SJSA1 (cell line): ENCODE measurements at regions not wholly inside any gene's neighbourhood (a gene's known extent, or its start where the extent isn't known, plus 50 kb on each side); places are given as distances from the start of the nearest gene placed in this dataset.

Experiments used
- DNase-seq, 2 experiments: peaks; one replicate each; pipeline ENCODE4 v3.0.0-alpha.2; 2015 to 2020; ENCODE audit warnings: low spot score in 2 of 2, low read depth in 1 of 2
- H3K27ac ChIP-seq: fragments of 250-450 bp; sonication (Bioruptor Pico); 2 replicates; pipeline ENCODE4 v1.5.1; 2020; ENCODE audit warnings: mild to moderate bottlenecking, moderate library complexity
- H3K27me3 ChIP-seq: fragments of 250-450 bp; sonication (Bioruptor Pico); replicated peaks from 2 replicates; pipeline ENCODE4 v1.5.1; 2020; ENCODE audit warnings: mild to moderate bottlenecking, moderate library complexity
- H3K36me3 ChIP-seq: fragments of 250-450 bp; sonication (Bioruptor Pico); 2 replicates; pipeline ENCODE4 v1.5.1; 2020; ENCODE audit warnings: mild to moderate bottlenecking
- H3K4me1 ChIP-seq: fragments of 250-450 bp; sonication (Bioruptor Pico); replicated peaks from 2 replicates; pipeline ENCODE4 v1.6.1; 2021; ENCODE audit warnings: mild to moderate bottlenecking
- H3K4me3 ChIP-seq: fragments of 250-450 bp; sonication (Bioruptor Pico); 2 replicates; pipeline ENCODE4 v1.5.1; 2020; ENCODE audit warnings: mild to moderate bottlenecking
- H3K9me3 ChIP-seq: fragments of 250-450 bp; sonication (Bioruptor Pico); replicated peaks from 2 replicates; pipeline ENCODE4 v1.5.1; 2020; ENCODE audit warnings: mild to moderate bottlenecking

- no peak for DNase-seq
- H3K27me3 ChIP-seq = no peaks in the 10 kb centered on the region
- H3K4me1 ChIP-seq = peaks cover 74% of the 10 kb centered on the region
- no peaks in the 10 kb centered on the region for H3K9me3 ChIP-seq
- peak overlapping the region; percentile 89 for H3K27ac ChIP-seq
- H3K36me3 ChIP-seq = no peaks in the 10 kb centered on the region
- peak overlapping the region; percentile 5; the same call in 1 of the 2 replicates for H3K4me3 ChIP-seq
Observed at GRCh38 chr3:64352639-64352992, 127.3 kb upstream of the PRICKLE2 start.

GRCh38 chr3:64351713-64352638 is 126.7 kb upstream of the PRICKLE2 start:
- no peaks in the 10 kb centered on the region for H3K27me3 ChIP-seq
- no peaks in the 10 kb centered on the region for H3K36me3 ChIP-seq
- H3K4me1 ChIP-seq = peaks cover 68% of the 10 kb centered on the region
- peak; percentile 72 to 78 for DNase-seq
- peak overlapping the region; percentile 89 for H3K27ac ChIP-seq
- H3K9me3 ChIP-seq = no peaks in the 10 kb centered on the region
- peak overlapping the region; percentile 5; the same call in 1 of the 2 replicates for H3K4me3 ChIP-seq

GRCh38 chr3:64349551-64349950 is 124.3 kb upstream of the PRICKLE2 start:
- Histone ChIP-seq H3K27ac (peak overlapping the region; percentile 10; the same call in 1 of the 2 replicates), H3K4me3 (no peak overlapping the region), H3K9me3 (no peaks in the 10 kb centered on the region), H3K36me3 (peaks cover 4% of the 10 kb centered on the region), H3K27me3 (no peaks in the 10 kb centered on the region), H3K4me1 (peaks cover 64% of the 10 kb centered on the region)
- DNase-seq = no peak

GRCh38 chr3:64345371-64345770 is 120.1 kb upstream of the PRICKLE2 start:
- H3K4me1 ChIP-seq = peaks cover 65% of the 10 kb centered on the region
- peak overlapping the region; percentile 84 for H3K27ac ChIP-seq
- no peak overlapping the region for H3K4me3 ChIP-seq
- H3K9me3 ChIP-seq = no peaks in the 10 kb centered on the region
- peak in 1 of 2 experiments; percentile 39 for DNase-seq
- H3K36me3 ChIP-seq = peaks cover 4% of the 10 kb centered on the region
- no peaks in the 10 kb centered on the region for H3K27me3 ChIP-seq

- Histone ChIP-seq H3K4me1 (peaks cover 67% of the 10 kb centered on the region), H3K9me3 (no peaks in the 10 kb centered on the region), H3K27me3 (no peaks in the 10 kb centered on the region), H3K4me3 (no peak overlapping the region), H3K36me3 (peaks cover 4% of the 10 kb centered on the region), H3K27ac (peak overlapping the region; percentile 84)
- peak; percentile 59 for DNase-seq
Observed at GRCh38 chr3:64344721-64345207, 119.5 kb upstream of the PRICKLE2 start.

GRCh38 chr3:64343689-64344430 is 118.6 kb upstream of the PRICKLE2 start:
- Histone ChIP-seq H3K9me3 (no peaks in the 10 kb centered on the region), H3K27me3 (no peaks in the 10 kb centered on the region), H3K27ac (peak overlapping the region; percentile 84), H3K4me1 (peaks cover 64% of the 10 kb centered on the region), H3K4me3 (no peak overlapping the region), H3K36me3 (peaks cover 4% of the 10 kb centered on the region)
- peak in 1 of 2 experiments; percentile 49 for DNase-seq

GRCh38 chr3:64342940-64343688 is 117.8 kb upstream of the PRICKLE2 start:
- peak overlapping the region; percentile 92 for H3K27ac ChIP-seq
- peaks cover 64% of the 10 kb centered on the region for H3K4me1 ChIP-seq
- no peaks in the 10 kb centered on the region for H3K27me3 ChIP-seq
- peaks cover 4% of the 10 kb centered on the region for H3K36me3 ChIP-seq
- no peaks in the 10 kb centered on the region for H3K9me3 ChIP-seq
- peak overlapping the region; percentile 17; the same call in 1 of the 2 replicates for H3K4me3 ChIP-seq
- peak; percentile 85 to 92 for DNase-seq

- Histone ChIP-seq H3K9me3 (no peaks in the 10 kb centered on the region), H3K36me3 (peaks cover 4% of the 10 kb centered on the region), H3K27ac (peak overlapping the region; percentile 92), H3K4me1 (peaks cover 64% of the 10 kb centered on the region), H3K27me3 (no peaks in the 10 kb centered on the region), H3K4me3 (peak overlapping the region; percentile 17)
- DNase-seq = peak; percentile 93 to 98
Observed at GRCh38 chr3:64341296-64341695, 116.0 kb upstream of the PRICKLE2 start.

GRCh38 chr3:64340641-64341101 is 115.4 kb upstream of the PRICKLE2 start:
- Histone ChIP-seq H3K27ac (peak overlapping the region; percentile 92), H3K9me3 (no peaks in the 10 kb centered on the region), H3K4me1 (peaks cover 57% of the 10 kb centered on the region), H3K36me3 (peaks cover 4% of the 10 kb centered on the region), H3K4me3 (peak overlapping the region; percentile 5; the same call in 1 of the 2 replicates), H3K27me3 (no peaks in the 10 kb centered on the region)
- DNase-seq = peak; percentile 61 to 81

GRCh38 chr3:64336488-64336887 is 111.2 kb upstream of the PRICKLE2 start:
- Histone ChIP-seq H3K9me3 (no peaks in the 10 kb centered on the region), H3K4me1 (peaks cover 38% of the 10 kb centered on the region), H3K36me3 (no peaks in the 10 kb centered on the region), H3K4me3 (no peak overlapping the region), H3K27ac (no peak overlapping the region), H3K27me3 (no peaks in the 10 kb centered on the region)
- no peak for DNase-seq

- Histone ChIP-seq H3K4me1 (peaks cover 24% of the 10 kb centered on the region), H3K27ac (peak overlapping the region; percentile 68), H3K27me3 (no peaks in the 10 kb centered on the region), H3K4me3 (no peak overlapping the region), H3K9me3 (no peaks in the 10 kb centered on the region), H3K36me3 (no peaks in the 10 kb centered on the region)
- peak in 1 of 2 experiments; percentile 66 for DNase-seq
Observed at GRCh38 chr3:64332459-64333350, 107.4 kb upstream of the PRICKLE2 start.

- Histone ChIP-seq H3K36me3 (no peaks in the 10 kb centered on the region), H3K27me3 (no peaks in the 10 kb centered on the region), H3K27ac (no peak overlapping the region), H3K4me1 (peaks cover 24% of the 10 kb centered on the region), H3K4me3 (no peak overlapping the region), H3K9me3 (no peaks in the 10 kb centered on the region)
- no peak for DNase-seq
Observed at GRCh38 chr3:64331605-64332004, 106.3 kb upstream of the PRICKLE2 start.
